Vagina (tissue), 2 donors: ENCODE measurements at regions not wholly inside any gene's neighbourhood (a gene's known extent, or its start where the extent isn't known, plus 50 kb on each side); places are given as distances from the start of the nearest gene placed in this dataset.

Experiments used
- CTCF ChIP-seq, 3 experiments: fragments of 450-650 bp in 2 of 3; fragments of 200-600 bp in 1 of 3; sonication (generic) in 1 of 3; IDR thresholded peaks; one replicate each; pipeline ENCODE4 v1.5.1; 2017 to 2019; ENCODE audit warnings: antibody characterized with exemption in 3 of 3, mild to moderate bottlenecking in 2 of 3, moderate library complexity in 2 of 3
- POLR2A ChIP-seq, 2 donors: fragments of 450-650 bp; IDR thresholded peaks; one replicate each; pipeline ENCODE4 v1.6.1; 2017; ENCODE audit warnings: antibody characterized with exemption in 2 of 2, mild to moderate bottlenecking in 2 of 2, moderate library complexity in 2 of 2
- POLR2AphosphoS5 ChIP-seq, 2 donors: sonication (generic); formaldehyde crosslinking; IDR thresholded peaks; one replicate each; pipeline ENCODE4 v1.9.0; 2017; ENCODE audit warnings: antibody characterized with exemption in 2 of 2, mild to moderate bottlenecking in 2 of 2, low read depth in 1 of 2; ENCODE audit not compliant: insufficient read depth in 1 of 2

DNA sequence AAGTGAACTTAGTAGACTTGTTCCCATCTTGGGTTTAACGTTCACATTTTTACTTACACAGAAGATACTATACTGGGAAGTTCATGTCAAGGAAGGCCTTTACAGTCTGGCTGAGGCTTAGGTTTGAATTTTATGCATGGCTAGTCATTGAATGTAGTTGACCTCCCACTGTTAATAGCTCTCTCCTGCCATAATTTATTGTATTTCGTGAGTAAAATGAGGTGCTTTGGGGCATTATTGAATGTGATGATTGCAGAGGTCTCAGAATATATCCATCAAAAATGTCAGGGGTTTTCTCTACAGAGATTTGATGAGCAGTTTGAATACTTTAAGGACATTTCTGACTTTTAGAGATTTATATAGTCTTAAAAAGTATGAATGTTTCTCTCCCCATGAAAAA lies 356.6 kb upstream of the GRM7 start:
- no peak for TF ChIP-seq POLR2AphosphoS5 (IDR thresholded peaks at IDR 0.05; ENCODE audit: insufficient read depth in 1 of 2, low read depth in 1 of 2)
- TF ChIP-seq CTCF (IDR thresholded peaks at IDR 0.05) = no peak
- no peak for TF ChIP-seq POLR2A (IDR thresholded peaks at IDR 0.05)
